IPS DF 4.7 (cell line): ENCODE measurements at regions not wholly inside any gene's neighbourhood (a gene's known extent, or its start where the extent isn't known, plus 50 kb on each side); places are given as distances from the start of the nearest gene placed in this dataset.
A peak's percentile ranks its signal among the peaks of the same experiment; 100 is the strongest.

Experiments
- DNase-seq: peaks from one replicate; pipeline ENCODE4 v3.0.0-alpha.2; 2013; ENCODE audit warnings: low spot score; ENCODE audit errors: extremely low read depth

DNA sequence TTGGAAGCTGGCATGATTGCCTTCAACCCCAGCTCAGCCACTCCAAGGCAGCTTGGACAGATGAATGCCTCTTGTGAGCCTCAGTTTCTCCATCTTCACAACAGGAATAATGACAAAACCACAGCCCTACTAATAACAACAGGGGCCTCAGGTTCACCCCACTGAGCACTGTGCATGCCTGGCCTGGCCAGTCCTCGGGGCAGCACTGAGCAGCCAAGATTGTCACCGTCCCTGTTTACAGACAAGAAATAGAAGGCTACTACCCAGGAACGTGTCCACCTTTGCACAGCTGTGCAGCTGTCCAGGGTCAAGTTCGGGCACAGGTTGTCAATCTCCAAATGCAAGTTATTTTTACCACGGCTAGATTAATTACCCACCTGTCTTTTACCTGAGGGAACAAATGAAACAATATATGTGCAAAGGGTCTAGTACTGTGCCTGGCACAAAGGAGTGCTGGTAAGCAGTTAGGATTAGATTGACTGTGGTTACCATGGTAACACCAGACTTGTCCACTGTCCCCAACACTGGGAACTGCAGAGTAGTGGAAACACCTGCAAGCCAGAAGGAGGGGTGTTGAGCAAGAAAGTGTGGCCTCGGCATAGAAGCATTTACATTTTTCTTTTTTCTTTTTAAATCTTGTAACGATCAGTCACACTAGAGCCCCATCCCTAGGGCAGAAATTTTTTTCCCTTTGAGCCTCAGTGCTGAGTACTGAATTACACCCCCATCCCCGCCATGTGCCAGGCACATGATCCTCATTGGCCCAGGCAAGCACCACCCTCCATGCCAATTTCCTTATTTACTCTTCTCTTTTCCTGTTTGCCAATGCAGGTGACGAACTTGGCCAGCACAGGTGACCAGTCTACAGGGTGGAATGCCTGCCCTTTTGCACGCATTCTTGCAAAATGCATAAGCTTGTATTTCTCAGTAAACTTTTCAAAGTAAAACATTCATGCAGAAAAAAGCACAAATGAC lies 66.3 kb upstream of the SLC6A6 start:
- DNase-seq: no peak

DNA sequence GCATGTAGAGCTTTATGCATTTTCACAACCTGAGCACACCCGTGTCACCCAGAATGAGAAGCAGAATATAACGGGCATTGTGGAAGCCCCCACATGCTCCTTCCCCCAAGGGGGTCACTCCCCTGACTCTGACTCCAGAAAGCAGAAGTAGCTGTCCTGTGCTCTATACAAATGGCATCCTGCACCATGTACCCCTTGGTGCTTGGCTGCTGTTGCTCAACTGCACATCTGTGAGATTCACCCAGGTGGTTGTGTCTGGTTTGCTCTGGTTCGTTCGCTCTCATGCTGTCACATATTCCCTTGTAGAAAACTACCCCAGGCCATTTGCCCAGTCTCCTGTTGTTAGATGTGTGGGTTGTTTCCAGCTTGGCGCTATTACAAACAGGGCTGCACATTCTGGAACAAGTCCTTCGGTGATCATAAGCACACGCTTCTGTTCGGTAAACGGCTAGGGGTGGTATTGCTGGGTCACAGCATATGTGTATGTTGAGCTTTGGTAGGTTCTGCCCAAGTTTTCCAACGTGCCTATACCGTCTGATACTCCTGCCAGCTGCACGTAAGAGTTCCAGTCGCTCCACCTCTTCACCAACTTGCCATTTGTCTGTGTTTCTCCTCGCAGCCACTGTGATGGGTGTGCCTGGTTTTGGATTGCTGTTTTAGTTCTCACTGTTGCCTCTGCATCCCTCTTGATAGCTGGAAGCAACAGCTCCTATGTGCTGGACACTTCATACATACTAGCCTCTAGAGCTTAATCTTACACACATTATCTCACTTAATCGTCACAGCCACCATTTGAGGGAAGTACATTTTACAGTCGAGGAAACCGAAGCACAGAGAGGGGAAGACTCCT lies 65.4 kb upstream of the SLC6A6 start:
- no peak for DNase-seq

DNA sequence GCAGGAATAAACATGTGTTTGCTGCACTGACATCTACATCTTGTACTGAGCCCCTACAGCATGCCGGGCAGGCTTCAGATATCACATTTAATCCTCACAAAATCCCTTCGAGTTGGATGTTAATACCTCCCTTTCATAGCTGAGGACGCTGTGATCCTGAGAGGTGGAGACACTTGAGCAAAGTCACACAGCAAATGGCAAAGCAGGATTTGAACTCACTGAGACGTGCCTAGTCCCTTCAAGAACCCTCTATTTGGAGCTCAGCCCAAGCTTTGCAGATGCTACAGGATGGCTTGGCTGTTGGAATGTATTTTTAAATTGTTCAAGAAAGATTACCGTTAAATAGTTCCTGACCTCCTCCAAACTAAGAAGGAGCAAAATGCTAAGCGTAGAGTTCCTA lies 64.6 kb upstream of the SLC6A6 start:
- no peak for DNase-seq

DNA sequence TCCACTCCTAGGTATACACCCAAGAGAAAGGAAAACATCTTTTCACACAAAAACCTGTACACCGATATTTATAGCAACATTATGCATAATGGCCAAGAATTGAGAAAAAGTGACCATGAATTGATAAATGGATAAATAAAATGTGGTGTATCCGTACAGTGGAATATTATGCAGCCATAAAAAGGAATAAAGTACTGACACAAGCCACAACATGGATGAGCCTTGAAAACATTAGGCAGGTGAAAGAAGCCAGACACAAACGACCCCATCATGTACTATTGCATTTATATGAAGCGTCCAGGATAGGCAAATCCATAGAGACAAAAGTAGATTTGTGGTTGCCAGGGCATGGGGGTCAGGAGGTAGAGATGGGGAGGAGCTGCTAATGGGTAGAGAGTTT lies 64.2 kb upstream of the SLC6A6 start:
- no peak for DNase-seq

DNA sequence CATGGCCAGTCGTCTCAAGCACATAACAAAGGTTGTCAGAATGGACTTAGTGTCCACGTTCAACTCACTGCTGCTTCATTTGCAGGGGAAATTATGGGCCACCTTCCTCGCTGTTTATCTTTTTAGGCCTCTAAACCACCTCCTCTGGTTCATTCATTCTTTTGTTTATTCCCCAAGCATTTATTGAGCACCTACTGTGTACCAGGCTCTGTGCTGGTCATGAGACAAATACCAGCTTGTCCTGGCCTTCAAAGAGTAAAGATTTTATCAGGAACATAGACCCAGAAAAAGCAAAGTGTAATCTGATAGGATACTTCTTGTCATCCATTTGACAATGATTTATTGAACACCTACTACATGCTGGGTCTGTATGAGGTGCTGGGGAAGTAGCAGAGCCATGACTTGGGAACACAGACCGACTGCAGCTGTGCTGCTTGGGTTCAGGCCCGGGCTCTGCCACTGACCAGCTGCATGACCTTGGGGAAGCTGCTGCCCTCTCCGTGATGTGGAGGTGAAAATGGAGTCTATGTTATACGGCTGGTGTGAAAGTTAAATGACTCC lies 63.4 kb upstream of the SLC6A6 start:
- DNase-seq: no peak

DNA sequence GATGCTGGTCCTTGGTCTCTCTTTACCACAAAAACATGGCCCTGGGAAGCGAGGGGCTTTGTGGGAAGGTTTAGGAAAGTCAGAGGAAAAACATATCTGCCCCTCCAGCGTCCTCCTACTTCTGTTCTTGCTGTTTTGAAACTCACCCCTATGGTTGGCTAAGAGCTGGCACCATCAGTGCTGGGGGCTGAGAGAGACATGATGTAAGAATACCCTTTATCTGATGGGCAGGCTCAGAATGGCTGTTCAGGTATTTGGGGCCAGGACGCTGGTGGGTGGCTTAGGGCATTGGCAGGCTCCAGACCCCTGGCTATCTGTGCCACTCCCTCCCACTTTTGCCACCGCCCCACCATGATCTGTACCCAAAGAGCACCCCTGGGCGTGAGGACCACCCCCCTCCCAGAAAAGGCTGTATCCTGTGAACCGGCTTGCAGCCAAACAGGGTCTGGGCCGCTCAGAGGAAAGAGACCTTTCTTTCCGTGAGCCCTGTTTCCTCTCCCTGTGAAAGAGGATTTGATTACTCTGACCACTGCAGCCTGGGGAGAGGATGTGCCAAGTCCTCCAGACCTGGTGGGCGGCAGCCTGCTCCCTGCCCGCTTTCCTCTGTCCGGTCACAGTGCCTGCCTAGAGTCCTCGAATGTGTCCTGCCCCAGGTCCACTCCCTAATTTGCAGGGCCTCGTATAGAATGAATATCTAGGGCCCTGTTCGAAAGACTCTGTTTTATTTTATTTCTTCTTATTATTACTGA lies 61.3 kb upstream of the SLC6A6 start:
- no peak for DNase-seq

DNA sequence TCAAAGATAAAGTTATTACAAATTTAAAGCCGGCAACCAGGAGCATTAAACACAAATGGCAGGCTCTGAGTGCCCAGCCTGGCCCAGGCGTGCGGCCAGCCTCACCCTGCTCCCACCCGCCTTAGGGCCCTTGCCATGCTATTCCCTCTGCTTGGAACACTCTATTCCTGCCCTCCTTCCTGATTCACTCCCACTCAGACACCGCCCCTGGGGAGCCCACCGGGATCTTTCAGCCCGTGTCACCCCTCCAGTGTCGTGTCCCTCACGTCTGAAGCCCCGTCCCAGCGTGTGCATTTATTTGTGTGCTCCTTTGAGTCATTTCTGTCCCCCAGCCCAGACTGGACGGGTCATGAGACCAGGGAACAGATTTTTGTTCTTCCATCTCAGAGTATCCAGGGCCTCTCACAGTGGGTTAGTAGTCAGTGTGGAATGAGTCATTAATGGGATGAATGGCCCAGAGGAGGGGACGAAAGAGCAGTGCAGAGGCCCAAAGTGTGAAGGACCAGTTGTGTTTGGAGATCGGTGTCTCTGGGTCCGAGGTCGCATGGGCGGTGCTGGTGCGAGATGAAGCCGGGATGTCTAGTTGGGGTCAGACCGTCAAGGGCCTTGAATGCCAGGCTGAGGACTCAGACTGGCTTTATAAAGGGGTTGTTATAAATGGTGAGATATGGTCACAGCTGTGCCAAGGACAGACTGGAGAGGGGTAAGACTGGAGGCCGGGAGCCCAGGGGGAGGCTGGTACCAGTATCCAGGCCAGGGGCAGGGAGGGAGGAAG lies 58.9 kb upstream of the SLC6A6 start:
- DNase-seq: no peak

DNA sequence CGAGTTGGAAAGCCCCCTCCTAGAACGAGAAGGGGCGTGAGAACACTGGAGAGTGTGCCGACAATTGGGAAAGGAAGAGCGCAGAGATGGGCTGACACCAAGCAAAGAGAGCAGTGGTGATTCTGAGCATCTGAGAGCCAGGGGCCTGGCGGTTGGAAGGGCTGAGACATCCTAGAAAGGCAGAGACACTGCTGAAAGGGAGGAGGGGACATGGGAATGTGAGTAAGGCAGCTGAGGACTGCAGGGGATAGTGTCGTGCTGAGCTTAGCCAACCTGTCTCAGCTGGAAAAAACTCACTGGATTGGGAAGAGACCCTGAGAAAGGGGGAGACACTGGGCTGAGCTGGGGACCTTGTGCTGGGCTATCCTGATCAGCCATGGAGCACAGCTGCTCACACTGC lies 58.1 kb upstream of the SLC6A6 start:
- no peak for DNase-seq

DNA sequence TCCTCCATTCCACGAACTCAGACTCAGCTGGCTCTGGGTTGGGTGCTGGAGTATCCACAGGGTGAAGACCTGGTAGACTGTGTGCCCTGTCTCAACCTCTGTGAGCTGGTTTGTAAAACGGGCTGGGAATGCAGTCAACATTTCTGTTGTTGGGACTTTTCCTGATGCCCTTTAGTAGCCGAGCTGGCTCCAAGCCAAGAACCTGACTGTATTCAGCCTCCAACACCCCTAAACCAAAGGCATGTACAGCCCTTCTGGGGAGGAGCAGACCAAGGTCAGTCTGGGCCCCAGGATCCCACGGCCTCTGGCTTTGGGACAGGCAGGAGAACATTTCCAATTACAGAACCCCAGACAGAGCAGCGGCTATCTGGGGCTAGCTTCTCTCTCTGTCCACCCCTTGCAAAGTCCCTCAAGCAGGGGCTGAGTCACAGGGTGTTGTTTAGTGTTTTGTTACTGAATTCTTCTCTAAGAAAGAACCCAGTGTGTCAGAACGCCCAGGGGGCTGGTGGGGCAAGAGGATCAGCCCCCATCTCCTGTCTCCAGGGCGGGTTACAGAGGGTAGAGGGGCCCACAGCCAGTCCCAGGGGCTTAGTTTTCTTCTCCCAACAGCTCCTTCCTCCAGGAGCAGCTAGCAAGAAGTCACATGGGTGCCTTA lies 56.8 kb upstream of the SLC6A6 start:
- no peak for DNase-seq

DNA sequence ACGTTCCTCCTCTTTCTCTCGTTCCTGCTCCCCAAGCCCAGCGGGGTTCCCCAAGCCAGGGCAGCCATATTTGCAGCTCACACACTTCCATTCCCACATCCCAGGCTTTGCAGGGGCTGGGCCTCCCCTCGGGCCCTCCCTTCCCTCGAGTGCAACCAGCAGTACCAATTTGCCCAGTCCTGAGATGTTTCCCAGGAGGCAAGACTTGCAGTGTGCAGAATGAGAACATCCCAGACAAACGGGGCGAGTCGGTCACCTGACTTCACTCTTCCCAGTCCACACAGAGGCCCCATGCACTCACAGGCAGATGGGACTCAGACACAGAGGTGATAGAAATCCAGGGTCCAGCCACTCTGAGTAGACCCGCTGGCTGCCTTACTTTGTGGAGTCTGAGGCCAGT lies 56.2 kb upstream of the SLC6A6 start:
- no peak for DNase-seq

DNA sequence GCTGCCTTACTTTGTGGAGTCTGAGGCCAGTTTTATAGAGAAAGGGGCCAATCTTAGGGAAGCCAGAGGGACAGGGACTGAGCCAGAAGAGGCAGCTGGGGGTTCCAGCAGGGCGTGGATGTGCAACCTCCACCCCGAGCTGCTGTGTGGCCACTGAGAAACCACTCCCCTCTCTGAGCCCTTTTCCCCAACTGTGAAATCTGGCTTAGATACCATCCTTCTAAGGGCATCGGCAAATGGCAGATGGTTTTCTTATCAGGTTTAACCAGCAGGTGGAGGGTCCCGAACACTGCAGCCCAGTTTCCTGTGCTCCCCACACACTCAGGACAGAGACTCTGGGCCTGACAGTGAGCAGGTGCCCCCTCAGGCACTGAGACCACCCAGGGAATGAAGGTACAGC lies 55.8 kb upstream of the SLC6A6 start:
- no peak for DNase-seq

DNA sequence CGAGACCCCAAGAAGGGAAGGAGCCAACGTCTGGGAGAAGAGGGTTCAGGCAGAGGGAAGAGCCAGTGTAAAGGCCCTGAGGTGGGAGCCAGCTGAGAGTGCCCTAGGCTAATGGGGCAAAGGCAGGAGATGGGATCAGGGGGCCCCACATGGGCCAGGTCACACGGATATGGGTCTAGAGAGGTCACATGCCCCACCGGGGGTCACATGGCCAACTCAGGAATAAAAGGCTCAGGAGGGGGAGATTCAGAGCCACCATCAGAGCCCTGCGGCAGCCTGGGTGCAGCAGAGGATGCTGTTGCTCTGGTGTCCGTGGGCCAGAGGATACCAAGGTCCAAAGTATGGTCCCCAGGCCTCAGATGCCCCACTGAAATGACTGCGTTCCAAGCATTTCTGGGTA lies 55.3 kb upstream of the SLC6A6 start:
- DNase-seq: no peak

DNA sequence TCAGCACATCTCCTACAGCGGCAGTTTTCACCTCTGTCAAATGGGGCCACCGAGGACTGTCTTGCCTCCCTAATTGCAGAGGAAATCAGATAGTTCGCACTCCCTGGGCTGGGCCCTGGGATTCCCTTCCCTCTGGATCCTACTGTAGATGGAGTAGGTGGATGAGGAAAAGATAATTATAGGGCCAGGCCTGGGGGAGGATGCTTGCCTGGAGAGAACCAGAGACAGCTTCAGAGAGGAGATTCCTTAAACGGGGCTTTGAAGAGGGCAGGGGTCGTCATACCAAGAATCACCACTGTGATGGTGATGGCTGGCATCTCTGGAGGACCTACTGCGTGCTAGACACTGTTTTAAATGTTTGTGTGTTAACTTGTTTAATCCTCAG lies 50.8 kb upstream of the SLC6A6 start:
- DNase-seq: no peak

DNA sequence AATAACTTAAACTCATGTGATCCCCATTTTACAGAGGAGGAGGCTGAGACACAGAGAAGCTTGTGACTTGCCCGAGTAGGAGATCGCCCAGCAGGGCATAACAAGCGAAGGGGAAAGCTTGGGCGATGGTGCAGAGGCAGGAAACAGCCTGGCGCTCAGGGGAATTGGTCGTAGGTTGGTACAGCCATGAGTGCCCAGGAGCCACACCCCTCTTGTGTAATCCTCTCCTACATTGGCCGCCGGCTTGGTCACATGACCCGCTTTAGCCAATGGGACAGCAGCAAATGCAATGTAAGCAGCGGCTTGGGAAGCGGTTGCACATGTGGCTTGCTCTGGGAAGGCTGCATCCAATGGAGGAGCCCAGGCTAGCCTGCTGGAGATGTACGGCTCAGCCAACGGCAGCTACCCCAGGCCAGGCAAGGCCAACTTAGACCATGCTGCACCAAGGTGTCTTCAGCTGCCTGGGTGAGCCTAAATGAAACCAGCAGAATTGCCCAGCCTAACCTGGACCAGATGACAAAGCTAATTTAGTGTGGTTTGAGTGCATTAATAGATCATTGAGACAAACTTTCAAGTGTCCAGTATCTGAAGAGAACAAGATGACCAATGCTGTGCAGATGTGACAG lies 50.3 kb upstream of the SLC6A6 start:
- peak; percentile 33 for DNase-seq
